HepG2 (cell line): ENCODE measurements at regions not wholly inside any gene's neighbourhood (a gene's known extent, or its start where the extent isn't known, plus 50 kb on each side); places are given as distances from the start of the nearest gene placed in this dataset.

Experiments
- HIVEP1 ChIP-seq: sonication (generic); formaldehyde crosslinking; IDR thresholded peaks from 2 replicates; pipeline ENCODE4 v1.4.0; 2020; ENCODE audit warnings: mild to moderate bottlenecking, missing genetic modification reagents
- POLR2G ChIP-seq: fragments of 200-400 bp; formaldehyde crosslinking; IDR thresholded peaks from 2 replicates; pipeline ENCODE4 v1.6.1; 2018; ENCODE audit warnings: mild to moderate bottlenecking, low read depth, low read length, moderate library complexity
- SMAD3 ChIP-seq: sonication (generic); formaldehyde crosslinking; IDR thresholded peaks from 2 replicates; pipeline ENCODE4 v1.4.0; 2020; ENCODE audit warnings: missing genetic modification reagents

GRCh38 chr6:134457941-134458340 lies 140.0 kb upstream of the SGK1 start:
- no peak for TF ChIP-seq POLR2G
- no peak for TF ChIP-seq HIVEP1 (CRISPR knock-in tag)
- no peak for TF ChIP-seq SMAD3
